CD4-positive, alpha-beta T cell treated with Interleukin-15 for 4 hours (primary cell): ENCODE measurements at regions not wholly inside any gene's neighbourhood (a gene's known extent, or its start where the extent isn't known, plus 50 kb on each side); places are given as distances from the start of the nearest gene placed in this dataset.

ENCODE experiments used
- DNase-seq: peaks from one replicate; pipeline ENCODE4 v3.0.0-alpha.2; 2020; ENCODE audit warnings: low spot score

- no peak for DNase-seq
These were observed 140.3 kb upstream of the MCHR2 start for GRCh38 chr6:100134297-100134696.

- no peak for DNase-seq
These were observed 138.0 kb upstream of the MCHR2 start for GRCh38 chr6:100132005-100132404.

GRCh38 chr6:100130630-100131029 is 136.6 kb upstream of the MCHR2 start:
- DNase-seq = no peak

- no peak for DNase-seq
These were observed 132.9 kb upstream of the MCHR2 start for GRCh38 chr6:100126790-100127484.

GRCh38 chr6:100121854-100122609 is 128.0 kb upstream of the MCHR2 start:
- DNase-seq = no peak

GRCh38 chr6:100119261-100119660 is 125.2 kb upstream of the MCHR2 start:
- DNase-seq = no peak

GRCh38 chr6:100118301-100118700 is 124.3 kb upstream of the MCHR2 start:
- no peak for DNase-seq

GRCh38 chr6:100117680-100118079 is 123.7 kb upstream of the MCHR2 start:
- no peak for DNase-seq

GRCh38 chr6:100116411-100117194 is 122.6 kb upstream of the MCHR2 start:
- DNase-seq = peak; percentile 10

- DNase-seq = no peak
These were observed 121.5 kb upstream of the MCHR2 start for GRCh38 chr6:100115407-100116101.

- no peak for DNase-seq
These were observed 119.0 kb upstream of the MCHR2 start for GRCh38 chr6:100112855-100113508.

GRCh38 chr6:100105919-100106529 is 112.0 kb upstream of the MCHR2 start:
- DNase-seq = no peak

- no peak for DNase-seq
These were observed 111.1 kb upstream of the MCHR2 start for GRCh38 chr6:100105138-100105537.

- DNase-seq = no peak
These were observed 109.9 kb upstream of the MCHR2 start for GRCh38 chr6:100103931-100104330.

GRCh38 chr6:100103194-100103593 is 109.2 kb upstream of the MCHR2 start:
- no peak for DNase-seq

GRCh38 chr6:100101644-100102043 is 107.6 kb upstream of the MCHR2 start:
- no peak for DNase-seq

GRCh38 chr6:100100776-100101175 is 106.8 kb upstream of the MCHR2 start:
- no peak for DNase-seq

GRCh38 chr6:100099189-100100074 is 105.4 kb upstream of the MCHR2 start:
- peak; percentile 11 for DNase-seq

GRCh38 chr6:100096936-100097335 is 102.9 kb upstream of the MCHR2 start:
- no peak for DNase-seq

- no peak for DNase-seq
These were observed 102.3 kb upstream of the MCHR2 start for GRCh38 chr6:100096341-100096740.
